ENCODE measurements at regions not wholly inside any gene's neighbourhood (a gene's known extent, or its start where the extent isn't known, plus 50 kb on each side); places are given as distances from the start of the nearest gene placed in this dataset.

GRCh38 chr3:188043891-188044290, 110.1 kb upstream of the LPP start:
- TF ChIP-seq CTCF (IDR thresholded peaks at IDR 0.05; ENCODE audit: low read depth, low read length) (no peak), POLR2A (IDR thresholded peaks at IDR 0.05; ENCODE audit: extremely low read depth, insufficient read length) (no peak), MAX (IDR thresholded peaks at IDR 0.05; ENCODE audit: low read depth, low read length) (no peak)
